ENCODE measurements at regions not wholly inside any gene's neighbourhood (a gene's known extent, or its start where the extent isn't known, plus 50 kb on each side); places are given as distances from the start of the nearest gene placed in this dataset.
"Not testable (repeated sequence)": the region's sequence is repeated elsewhere in the genome, so short reads cannot be mapped to it uniquely, and the experiment has no call there.

GRCh38 chr14:105632010-105632409 is 105.6 kb downstream of the TMEM121 start:
- WGBS, 2 donors: 79 to 86% methylated on average over 3 of the region's 3 CpGs
- intact Hi-C loops (cut with DNase I): no loop called here
- no peak for DNase-seq

GRCh38 chr14:105633596-105633995 is 107.2 kb downstream of the TMEM121 start:
- H3K4me1 ChIP-seq; H3K27ac ChIP-seq; H3K36me3 ChIP-seq; intact Hi-C loops (cut with DNase I); H3K27me3 ChIP-seq; H3K4me3 ChIP-seq (replicated peaks in 1 of 3); DNase-seq; H3K9me3 ChIP-seq: not testable (repeated sequence)
- 71 to 83% methylated on average over 7 of the region's 7 CpGs for WGBS, 2 donors

More at GRCh38 chr14:105632010-105632409, 105.6 kb downstream of the TMEM121 start:
- H3K4me1 ChIP-seq: peaks cover 0 to 9% of the 10 kb centered on the region in 2 donors
- no peaks in the 10 kb centered on the region for H3K27me3 ChIP-seq
- no peak for TF ChIP-seq CTCF (IDR thresholded peaks at IDR 0.05)
- H3K9me3 ChIP-seq: no peaks in the 10 kb centered on the region
- H3K36me3 ChIP-seq: no peaks in the 10 kb centered on the region
- no peak overlapping the region for H3K27ac ChIP-seq
- H3K4me3 ChIP-seq (replicated peaks in 1 of 3): no peak overlapping the region

- TF ChIP-seq CTCF (IDR thresholded peaks at IDR 0.05) (no peak), POLR2A (IDR thresholded peaks at IDR 0.05) (no peak)
- no peak for DNase-seq
- 95% methylated on average over 4 of the region's 22 CpGs; no CpG with 5 or more reads in 1 of the 2 donors for WGBS, 2 donors
- Histone ChIP-seq H3K4me1 (peaks cover 0 to 4% of the 10 kb centered on the region in 2 donors), H3K27ac (no peak overlapping the region), H3K9me3 (no peaks in the 10 kb centered on the region), H3K27me3 (no peaks in the 10 kb centered on the region), H3K36me3 (no peaks in the 10 kb centered on the region), H3K4me3 (replicated peaks in 1 of 3) (no peak overlapping the region)
- intact Hi-C loops (cut with DNase I): no loop called here
These were observed 109.2 kb downstream of the TMEM121 start for GRCh38 chr14:105635560-105635959.

GRCh38 chr14:105636021-105636420 is 109.6 kb downstream of the TMEM121 start:
- H3K27me3 ChIP-seq; H3K27ac ChIP-seq; H3K4me1 ChIP-seq; H3K36me3 ChIP-seq; intact Hi-C loops (cut with DNase I); DNase-seq; H3K9me3 ChIP-seq; H3K4me3 ChIP-seq (replicated peaks in 1 of 3): not testable (repeated sequence)
- 100% methylated on average over 1 of the region's 7 CpGs; no CpG with 5 or more reads in 1 of the 2 donors for WGBS, 2 donors

- TF ChIP-seq POLR2A (IDR thresholded peaks at IDR 0.05) (no peak), CTCF (IDR thresholded peaks at IDR 0.05) (no peak)
- H3K27ac ChIP-seq: no peak overlapping the region
- peaks cover 0 to 4% of the 10 kb centered on the region in 2 donors for H3K4me1 ChIP-seq
- no peaks in the 10 kb centered on the region for H3K27me3 ChIP-seq
- no peak for DNase-seq
- 95% methylated on average over 3 of the region's 4 CpGs; no CpG with 5 or more reads in 1 of the 2 donors for WGBS, 2 donors
- intact Hi-C loops (cut with DNase I): no loop called here
- no peaks in the 10 kb centered on the region for H3K9me3 ChIP-seq
- no peak overlapping the region for H3K4me3 ChIP-seq (replicated peaks in 1 of 3)
- no peaks in the 10 kb centered on the region for H3K36me3 ChIP-seq
These were observed 110.6 kb downstream of the TMEM121 start for GRCh38 chr14:105636935-105637334.

- H3K36me3 ChIP-seq: not testable (repeated sequence)
These were observed 111.0 kb downstream of the TMEM121 start for GRCh38 chr14:105637345-105637744.

GRCh38 chr14:105639969-105640931 is 113.9 kb downstream of the TMEM121 start:
- H3K9me3 ChIP-seq; H3K4me3 ChIP-seq (replicated peaks in 1 of 3); H3K4me1 ChIP-seq; H3K36me3 ChIP-seq; intact Hi-C loops (cut with DNase I); DNase-seq; H3K27ac ChIP-seq; H3K27me3 ChIP-seq: not testable (repeated sequence)
- 86 to 94% methylated on average over 12 to 17 of the region's 33 CpGs for WGBS, 2 donors

More at GRCh38 chr14:105637345-105637744, 111.0 kb downstream of the TMEM121 start:
- intact Hi-C loops (cut with DNase I); H3K4me3 ChIP-seq (replicated peaks in 1 of 3); H3K27ac ChIP-seq; H3K9me3 ChIP-seq; H3K27me3 ChIP-seq; H3K4me1 ChIP-seq; DNase-seq: not testable (repeated sequence)
- 82 to 96% methylated on average over 5 to 6 of the region's 10 CpGs for WGBS, 2 donors
